Naive B cell (primary cell): ENCODE measurements at regions not wholly inside any gene's neighbourhood (a gene's known extent, or its start where the extent isn't known, plus 50 kb on each side); places are given as distances from the start of the nearest gene placed in this dataset.
A peak's percentile ranks its signal among the peaks of the same experiment; 100 is the strongest.

Experiments
- ATAC-seq, 2 donors: fragments of 150-1000 bp; cut with Tn5 transposase; 2 replicates each; pipeline ENCODE4 v1.10.0; 2021; ENCODE audit warnings: low read depth in 2 of 2, mild to moderate bottlenecking in 2 of 2, moderate library complexity in 2 of 2
- DNase-seq: peaks from one replicate; pipeline ENCODE4 v3.0.0; 2022
- H3K27ac Mint-ChIP-seq, 6 donors: one replicate each; pipeline ENCODE4 v1.8.0; 2020 to 2022; ENCODE audit warnings: mild to moderate bottlenecking in 6 of 6, mixed read lengths in 6 of 6, moderate library complexity in 5 of 6, inconsistent platforms in 2 of 6
- H3K27me3 Mint-ChIP-seq, 3 donors: one replicate each; pipeline ENCODE4 v1.8.0; 2021 to 2022; ENCODE audit warnings: mixed read lengths in 3 of 3, mild to moderate bottlenecking in 1 of 3
- H3K36me3 Mint-ChIP-seq, 2 donors: one replicate each; pipeline ENCODE4 v1.8.0; 2020 to 2022; ENCODE audit warnings: mixed read lengths in 2 of 2, inconsistent platforms in 1 of 2, mild to moderate bottlenecking in 1 of 2
- H3K4me1 Mint-ChIP-seq, 3 donors: one replicate each; pipeline ENCODE4 v1.8.0; 2020 to 2022; ENCODE audit warnings: mixed read lengths in 3 of 3, inconsistent platforms in 1 of 3, mild to moderate bottlenecking in 1 of 3, moderate library complexity in 1 of 3
- H3K4me3 Mint-ChIP-seq, 8 donors: one replicate each; pipeline ENCODE4 v1.8.0; 2020 to 2022; ENCODE audit warnings: mild to moderate bottlenecking in 8 of 8, mixed read lengths in 8 of 8, moderate library complexity in 8 of 8, inconsistent platforms in 2 of 8
- H3K9me3 Mint-ChIP-seq, 7 donors: one replicate each; pipeline ENCODE4 v1.8.0; 2020 to 2022; ENCODE audit warnings: mixed read lengths in 7 of 7, mild to moderate bottlenecking in 5 of 7, inconsistent platforms in 2 of 7, moderate library complexity in 1 of 7

GRCh38 chr6:14924126-14925024, 321.5 kb upstream of the JARID2 start:
- no peak overlapping the region for H3K4me3 Mint-ChIP-seq
- no peaks in the 10 kb centered on the region for H3K36me3 Mint-ChIP-seq
- H3K27me3 Mint-ChIP-seq: no peaks in the 10 kb centered on the region
- H3K4me1 Mint-ChIP-seq: peaks cover 25 to 43% (median 39%) of the 10 kb centered on the region in 3 donors
- ATAC-seq: no peak
- H3K9me3 Mint-ChIP-seq: no peaks in the 10 kb centered on the region
- peak overlapping the region in 2 of 6 donors; percentile 1 to 76 for H3K27ac Mint-ChIP-seq
- no peak for DNase-seq

- Mint-ChIP-seq H3K9me3 (no peaks in the 10 kb centered on the region), H3K36me3 (no peaks in the 10 kb centered on the region), H3K27me3 (no peaks in the 10 kb centered on the region), H3K27ac (peak overlapping the region in 1 of 6 donors; percentile 76), H3K4me3 (no peak overlapping the region), H3K4me1 (peaks cover 27 to 50% (median 47%) of the 10 kb centered on the region in 3 donors)
- DNase-seq: no peak
- no peak for ATAC-seq
Observed at GRCh38 chr6:14925025-14925698, 320.7 kb upstream of the JARID2 start.

DNA sequence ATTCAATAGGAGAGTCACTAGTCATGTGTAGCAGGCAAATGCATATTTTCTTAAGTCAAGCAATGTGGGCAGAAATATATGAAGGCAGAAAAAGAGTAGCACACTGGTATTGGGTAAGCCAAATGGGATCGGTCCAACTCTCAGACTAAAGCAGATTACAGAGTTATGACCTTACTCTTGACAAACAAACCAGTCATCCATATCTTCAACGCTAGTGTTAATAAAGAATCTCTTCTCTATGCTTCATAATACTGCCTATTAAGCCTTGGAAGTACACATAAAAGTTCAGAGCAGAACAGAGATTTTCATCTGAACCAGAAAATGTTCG, 320.2 kb upstream of the JARID2 start:
- H3K36me3 Mint-ChIP-seq: no peaks in the 10 kb centered on the region
- H3K9me3 Mint-ChIP-seq: no peaks in the 10 kb centered on the region
- DNase-seq (no peak), ATAC-seq (no peak)
- no peaks in the 10 kb centered on the region for H3K27me3 Mint-ChIP-seq
- H3K4me3 Mint-ChIP-seq: no peak overlapping the region
- H3K4me1 Mint-ChIP-seq: peaks cover 27 to 50% (median 47%) of the 10 kb centered on the region in 3 donors
- no peak overlapping the region for H3K27ac Mint-ChIP-seq

GRCh38 chr6:14927398-14927797, 318.5 kb upstream of the JARID2 start:
- no peak overlapping the region for H3K27ac Mint-ChIP-seq

DNA sequence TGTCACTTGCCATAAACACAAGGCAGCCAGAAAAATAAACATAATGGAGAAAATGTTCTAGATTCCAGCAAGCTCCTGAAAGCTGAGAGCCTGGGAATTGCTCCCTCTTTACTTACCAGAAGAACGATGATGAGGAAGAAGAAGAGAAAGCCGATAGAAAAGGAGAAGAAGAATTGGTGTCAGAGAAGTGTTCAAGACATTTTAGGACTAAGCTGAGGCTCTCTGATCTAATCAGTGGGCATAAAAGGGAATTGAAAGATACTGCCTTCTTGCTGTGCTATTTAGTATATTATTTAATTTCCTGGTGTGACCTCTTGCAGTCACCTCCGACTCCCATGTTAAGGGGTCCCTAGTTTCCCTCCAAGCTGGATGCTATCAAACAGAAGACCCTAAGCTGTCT, 316.6 kb upstream of the JARID2 start:
- DNase-seq (no peak), ATAC-seq (peak; percentile 49)
- H3K4me3 Mint-ChIP-seq: peak overlapping the region in 1 of 8 donors; percentile 1
- peaks cover 7 to 24% (median 20%) of the 10 kb centered on the region in 3 donors for H3K4me1 Mint-ChIP-seq
- H3K9me3 Mint-ChIP-seq: no peaks in the 10 kb centered on the region
- H3K27me3 Mint-ChIP-seq: no peaks in the 10 kb centered on the region
- no peaks in the 10 kb centered on the region for H3K36me3 Mint-ChIP-seq
- peak overlapping the region in 5 of 6 donors; percentile 30 to 74 (median 62) for H3K27ac Mint-ChIP-seq

More at GRCh38 chr6:14927398-14927797, 318.5 kb upstream of the JARID2 start:
- Mint-ChIP-seq H3K4me3 (no peak overlapping the region), H3K27me3 (no peaks in the 10 kb centered on the region), H3K4me1 (peaks cover 19 to 36% (median 32%) of the 10 kb centered on the region in 3 donors), H3K9me3 (no peaks in the 10 kb centered on the region), H3K36me3 (no peaks in the 10 kb centered on the region)
- DNase-seq (no peak), ATAC-seq (no peak)

DNA sequence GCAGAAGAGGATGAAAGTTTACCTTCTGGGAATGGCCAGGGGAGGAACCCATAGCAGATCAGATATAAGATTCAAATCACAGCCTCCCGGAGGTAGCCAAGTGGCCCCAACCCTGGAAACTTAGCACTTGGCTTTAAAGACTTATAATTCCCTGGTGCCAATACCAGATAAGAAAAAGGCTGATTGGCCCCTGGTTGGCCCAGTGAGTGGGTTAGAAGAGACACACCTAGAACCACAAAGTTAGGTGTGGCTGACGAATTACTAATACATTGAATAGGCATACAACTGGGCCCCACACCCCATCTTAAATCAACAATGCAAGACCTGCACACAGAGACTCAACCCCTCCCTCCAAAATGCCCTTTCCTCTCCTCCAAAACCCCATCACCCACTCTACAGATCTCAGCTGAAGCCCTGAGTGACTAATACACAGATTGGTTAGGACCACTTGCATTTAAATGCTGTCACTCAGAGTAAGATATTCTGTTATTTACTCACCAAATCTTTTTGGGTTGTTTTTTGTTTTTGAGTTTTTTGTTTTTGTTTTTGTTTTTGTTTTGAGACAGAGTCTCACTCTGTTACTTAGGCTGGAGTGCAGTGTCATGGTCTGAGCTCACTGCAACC, 315.4 kb upstream of the JARID2 start:
- no peaks in the 10 kb centered on the region for H3K36me3 Mint-ChIP-seq
- no peaks in the 10 kb centered on the region for H3K27me3 Mint-ChIP-seq
- H3K4me3 Mint-ChIP-seq: peak overlapping the region in 1 of 8 donors; percentile 33
- peak overlapping the region in 3 of 6 donors; percentile 63 to 89 (median 69) for H3K27ac Mint-ChIP-seq
- DNase-seq (no peak), ATAC-seq (no peak)
- peaks cover 7 to 24% (median 20%) of the 10 kb centered on the region in 3 donors for H3K4me1 Mint-ChIP-seq
- no peaks in the 10 kb centered on the region for H3K9me3 Mint-ChIP-seq

DNA sequence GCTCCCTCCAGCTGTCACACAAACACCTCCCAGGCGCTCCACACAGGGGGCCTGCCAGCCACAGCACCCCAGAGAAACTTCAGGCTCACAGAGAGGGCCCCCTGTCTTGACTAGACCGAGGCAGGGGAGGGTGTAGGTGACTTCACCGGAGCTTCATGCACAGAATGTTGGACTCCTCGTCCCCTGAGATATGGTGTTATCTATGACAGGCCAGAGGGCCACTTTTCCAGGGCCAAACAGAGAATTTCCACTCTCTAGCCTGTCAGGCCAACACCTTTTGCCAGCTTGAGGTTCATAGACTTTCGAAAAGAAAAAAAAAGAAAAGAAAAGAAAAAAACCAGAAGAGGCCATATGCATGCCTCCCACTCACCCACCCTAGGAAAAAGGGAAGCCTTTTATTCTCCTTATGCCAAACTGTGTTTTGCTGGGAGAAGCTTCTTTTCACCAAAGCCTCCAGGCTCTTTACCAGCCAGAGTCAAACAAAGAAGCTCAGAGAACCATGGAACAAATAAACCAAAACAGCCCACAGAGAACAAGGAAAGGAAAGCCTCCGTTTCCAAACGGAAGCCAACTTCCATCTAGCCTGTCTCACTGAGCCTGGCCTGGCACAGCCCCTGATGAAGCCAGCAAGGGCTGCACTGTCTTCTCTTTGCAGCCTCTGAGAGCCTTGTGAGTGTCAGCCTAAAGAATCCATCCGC, 313.2 kb upstream of the JARID2 start:
- peaks cover 7 to 24% (median 20%) of the 10 kb centered on the region in 3 donors for H3K4me1 Mint-ChIP-seq
- ATAC-seq: no peak
- H3K27me3 Mint-ChIP-seq: no peaks in the 10 kb centered on the region
- peak overlapping the region in 2 of 6 donors; percentile 33 to 81 for H3K27ac Mint-ChIP-seq
- H3K4me3 Mint-ChIP-seq: no peak overlapping the region
- peaks cover 0 to 1% (median 0%) of the 10 kb centered on the region in 7 donors for H3K9me3 Mint-ChIP-seq
- no peak for DNase-seq
- no peaks in the 10 kb centered on the region for H3K36me3 Mint-ChIP-seq

DNA sequence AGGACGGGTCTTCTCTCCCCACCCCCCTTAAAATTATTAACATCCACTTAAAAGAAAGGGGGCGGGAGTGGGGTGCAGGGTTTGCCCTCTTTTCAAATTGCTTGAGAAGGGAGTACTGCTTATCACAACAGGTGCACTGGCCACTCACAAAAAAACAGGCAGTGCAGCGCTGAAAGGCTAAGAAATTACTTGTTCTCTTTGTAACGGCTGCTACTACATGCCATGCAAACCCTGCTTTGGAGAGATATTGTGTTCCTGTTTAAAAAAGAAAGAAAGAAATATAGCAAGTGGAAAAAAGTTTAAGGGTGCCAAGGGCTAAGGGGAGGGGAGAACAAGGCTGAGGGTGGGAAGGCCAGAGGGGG, 312.7 kb upstream of the JARID2 start:
- H3K4me1 Mint-ChIP-seq: peaks cover 7 to 22% (median 19%) of the 10 kb centered on the region in 3 donors
- H3K27ac Mint-ChIP-seq: peak overlapping the region in 3 of 6 donors; percentile 9 to 81 (median 78)
- H3K36me3 Mint-ChIP-seq: no peaks in the 10 kb centered on the region
- no peaks in the 10 kb centered on the region for H3K27me3 Mint-ChIP-seq
- no peak for ATAC-seq
- DNase-seq: no peak
- H3K9me3 Mint-ChIP-seq: peaks cover 0 to 1% (median 0%) of the 10 kb centered on the region in 7 donors
- H3K4me3 Mint-ChIP-seq: no peak overlapping the region

GRCh38 chr6:14934013-14934412, 311.9 kb upstream of the JARID2 start:
- H3K4me3 Mint-ChIP-seq: no peak overlapping the region
- H3K27ac Mint-ChIP-seq: no peak overlapping the region
- H3K9me3 Mint-ChIP-seq: peaks cover 0 to 1% (median 0%) of the 10 kb centered on the region in 7 donors
- H3K27me3 Mint-ChIP-seq: no peaks in the 10 kb centered on the region
- ATAC-seq (no peak), DNase-seq (no peak)
- H3K4me1 Mint-ChIP-seq: peaks cover 6 to 17% (median 11%) of the 10 kb centered on the region in 3 donors
- no peaks in the 10 kb centered on the region for H3K36me3 Mint-ChIP-seq

DNA sequence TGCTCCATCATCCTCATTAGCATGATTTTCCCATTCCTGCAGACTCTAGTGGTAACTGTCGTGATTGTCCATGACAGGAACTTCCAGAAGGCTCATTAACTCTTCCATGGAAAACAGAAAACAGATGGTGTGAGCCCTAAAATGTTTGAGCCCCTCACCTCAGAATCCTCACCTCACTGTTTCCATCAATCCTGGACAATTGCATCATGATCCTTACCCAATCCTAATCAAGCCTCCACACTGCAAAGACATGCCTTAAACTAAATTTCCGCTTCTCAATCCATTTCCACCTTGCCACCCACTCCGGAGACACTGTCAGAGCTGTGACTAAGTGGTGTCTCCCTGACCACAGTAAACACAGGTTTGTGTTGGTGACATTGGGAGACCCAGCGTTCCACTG, 311.0 kb upstream of the JARID2 start:
- Mint-ChIP-seq H3K4me3 (no peak overlapping the region), H3K9me3 (peaks cover 0 to 1% (median 0%) of the 10 kb centered on the region in 7 donors), H3K27ac (peak overlapping the region in 1 of 6 donors; percentile 14), H3K27me3 (no peaks in the 10 kb centered on the region), H3K4me1 (peaks cover 0 to 9% (median 2%) of the 10 kb centered on the region in 3 donors), H3K36me3 (no peaks in the 10 kb centered on the region)
- ATAC-seq (no peak), DNase-seq (no peak)

- Mint-ChIP-seq H3K9me3 (peaks cover 0 to 1% (median 0%) of the 10 kb centered on the region in 7 donors), H3K4me1 (no peaks in the 10 kb centered on the region), H3K36me3 (no peaks in the 10 kb centered on the region), H3K4me3 (no peak overlapping the region), H3K27ac (peak overlapping the region in 1 of 6 donors; percentile 58), H3K27me3 (no peaks in the 10 kb centered on the region)
- ATAC-seq: no peak
- no peak for DNase-seq
Observed at GRCh38 chr6:14936861-14937260, 309.0 kb upstream of the JARID2 start.

DNA sequence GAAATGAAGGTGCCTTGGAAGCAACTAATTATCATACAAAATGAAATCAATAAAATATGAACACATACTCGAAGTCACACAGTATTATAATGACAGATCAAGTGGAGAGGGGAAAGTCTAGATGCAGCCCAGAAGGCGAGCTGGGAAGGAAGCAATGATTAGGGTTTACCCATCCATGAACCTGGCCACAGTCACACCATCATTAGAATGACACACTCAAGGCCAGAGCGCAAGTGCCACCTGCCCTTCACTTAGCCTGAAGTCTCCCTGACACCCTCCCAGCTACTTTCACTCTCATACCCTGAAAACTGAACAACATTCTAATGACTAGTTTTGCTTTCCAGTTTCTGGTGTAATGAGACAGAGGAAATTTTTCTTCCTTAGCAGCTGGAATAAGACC, 302.8 kb upstream of the JARID2 start:
- H3K4me3 Mint-ChIP-seq: no peak overlapping the region
- no peak for DNase-seq
- no peak for ATAC-seq
- peak overlapping the region in 1 of 6 donors; percentile 71 for H3K27ac Mint-ChIP-seq
- H3K4me1 Mint-ChIP-seq: peaks cover 20 to 26% (median 23%) of the 10 kb centered on the region in 3 donors
- no peaks in the 10 kb centered on the region for H3K27me3 Mint-ChIP-seq
- no peaks in the 10 kb centered on the region for H3K36me3 Mint-ChIP-seq
- H3K9me3 Mint-ChIP-seq: peaks cover 0 to 4% (median 0%) of the 10 kb centered on the region in 7 donors

- Mint-ChIP-seq H3K27ac (peak overlapping the region in 1 of 6 donors; percentile 32), H3K27me3 (no peaks in the 10 kb centered on the region), H3K9me3 (peaks cover 0 to 4% (median 0%) of the 10 kb centered on the region in 7 donors), H3K4me1 (peaks cover 20 to 26% (median 25%) of the 10 kb centered on the region in 3 donors), H3K36me3 (no peaks in the 10 kb centered on the region), H3K4me3 (no peak overlapping the region)
- DNase-seq (no peak), ATAC-seq (no peak)
Observed at GRCh38 chr6:14944593-14944992, 301.3 kb upstream of the JARID2 start.
